ENCODE measurements at regions not wholly inside any gene's neighbourhood (a gene's known extent, or its start where the extent isn't known, plus 50 kb on each side); places are given as distances from the start of the nearest gene placed in this dataset.
"Not testable (repeated sequence)": the region's sequence is repeated elsewhere in the genome, so short reads cannot be mapped to it uniquely, and the experiment has no call there.

- H3K9me3 ChIP-seq (ENCODE audit: control insufficient read depth in 1 of 2, low read length in 2 of 2): no peaks in the 10 kb centered on the region
- no peaks in the 10 kb centered on the region for H3K27me3 ChIP-seq (ENCODE audit: control insufficient read depth in 1 of 2, insufficient read depth in 2 of 2, low read length in 2 of 2)
- H3K36me3 ChIP-seq (ENCODE audit: control insufficient read depth in 1 of 2, insufficient read depth in 2 of 2, low read length in 2 of 2): no peaks in the 10 kb centered on the region
- H3K9ac ChIP-seq (ENCODE audit: low read depth in 1 of 2, low read length in 2 of 2): no peak overlapping the region
- no peak overlapping the region for H3K4me3 ChIP-seq (ENCODE audit: low read depth in 1 of 2, low read length in 2 of 2)
- H3K4me1 ChIP-seq (ENCODE audit: control insufficient read depth in 1 of 2, insufficient read depth in 2 of 2, low read length in 2 of 2): no peaks in the 10 kb centered on the region
- H3K27ac ChIP-seq (ENCODE audit: low read depth, low read length): no peak overlapping the region
Observed at GRCh38 chr14:83638748-83639504, 1891.0 kb upstream of the FLRT2 start.

DNA sequence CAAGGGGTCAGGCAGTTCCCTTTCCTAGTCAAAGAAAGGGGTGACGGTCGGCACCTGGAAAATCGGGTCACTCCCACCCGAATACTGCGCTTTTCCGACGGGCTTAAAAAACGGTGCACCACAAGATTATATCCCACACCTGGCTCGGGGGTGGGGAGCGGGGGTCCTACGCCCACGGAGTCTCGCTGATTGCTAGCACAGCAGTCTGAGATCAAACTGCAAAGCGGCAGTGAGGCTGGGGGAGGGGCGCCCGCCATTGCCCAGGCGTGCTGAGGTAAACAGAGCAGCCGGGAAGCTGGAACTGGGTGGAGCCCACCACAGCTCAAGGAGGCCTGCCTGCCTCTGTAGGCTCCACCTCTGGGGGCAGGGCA is 1890.5 kb upstream of the FLRT2 start:
- not testable (repeated sequence) for H3K27ac ChIP-seq (ENCODE audit: low read depth, low read length); H3K4me3 ChIP-seq (ENCODE audit: low read depth in 1 of 2, low read length in 2 of 2); H3K27me3 ChIP-seq (ENCODE audit: control insufficient read depth in 1 of 2, insufficient read depth in 2 of 2, low read length in 2 of 2); H3K9ac ChIP-seq (ENCODE audit: low read depth in 1 of 2, low read length in 2 of 2); H3K36me3 ChIP-seq (ENCODE audit: control insufficient read depth in 1 of 2, insufficient read depth in 2 of 2, low read length in 2 of 2); H3K9me3 ChIP-seq (ENCODE audit: control insufficient read depth in 1 of 2, low read length in 2 of 2); H3K4me1 ChIP-seq (ENCODE audit: control insufficient read depth in 1 of 2, insufficient read depth in 2 of 2, low read length in 2 of 2)

DNA sequence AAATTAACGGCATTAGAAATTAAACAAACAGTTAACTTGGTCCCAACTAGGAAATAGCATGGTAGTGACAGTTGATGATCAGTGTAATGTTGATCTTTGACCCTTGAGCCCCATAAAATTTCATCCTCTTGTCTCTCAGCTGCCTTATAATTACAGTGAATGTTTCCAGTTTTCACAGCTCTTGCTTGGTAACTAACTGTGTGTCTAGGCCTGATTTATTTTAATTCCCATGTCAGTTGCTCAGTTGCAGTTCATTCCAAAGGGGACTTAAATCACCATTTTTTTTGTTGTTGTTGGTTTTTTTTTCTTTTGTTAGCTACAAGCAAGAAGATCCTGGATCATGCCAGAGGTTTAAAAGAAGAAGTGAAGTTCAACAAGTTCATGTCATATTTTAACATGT is 1883.7 kb upstream of the FLRT2 start:
- Histone ChIP-seq H3K36me3 (ENCODE audit: control insufficient read depth in 1 of 2, insufficient read depth in 2 of 2, low read length in 2 of 2) (no peaks in the 10 kb centered on the region), H3K27ac (ENCODE audit: low read depth, low read length) (no peak overlapping the region), H3K4me1 (ENCODE audit: control insufficient read depth in 1 of 2, insufficient read depth in 2 of 2, low read length in 2 of 2) (no peaks in the 10 kb centered on the region), H3K9ac (ENCODE audit: low read depth in 1 of 2, low read length in 2 of 2) (no peak overlapping the region), H3K4me3 (ENCODE audit: low read depth in 1 of 2, low read length in 2 of 2) (no peak overlapping the region), H3K9me3 (ENCODE audit: control insufficient read depth in 1 of 2, low read length in 2 of 2) (no peaks in the 10 kb centered on the region), H3K27me3 (ENCODE audit: control insufficient read depth in 1 of 2, insufficient read depth in 2 of 2, low read length in 2 of 2) (no peaks in the 10 kb centered on the region)

- Histone ChIP-seq H3K9ac (ENCODE audit: low read depth in 1 of 2, low read length in 2 of 2) (no peak overlapping the region), H3K36me3 (ENCODE audit: control insufficient read depth in 1 of 2, insufficient read depth in 2 of 2, low read length in 2 of 2) (no peaks in the 10 kb centered on the region), H3K9me3 (ENCODE audit: control insufficient read depth in 1 of 2, low read length in 2 of 2) (peaks cover 0 to 3% of the 10 kb centered on the region in 2 donors), H3K4me3 (ENCODE audit: low read depth in 1 of 2, low read length in 2 of 2) (no peak overlapping the region), H3K4me1 (ENCODE audit: control insufficient read depth in 1 of 2, insufficient read depth in 2 of 2, low read length in 2 of 2) (no peaks in the 10 kb centered on the region), H3K27me3 (ENCODE audit: control insufficient read depth in 1 of 2, insufficient read depth in 2 of 2, low read length in 2 of 2) (no peaks in the 10 kb centered on the region), H3K27ac (ENCODE audit: low read depth, low read length) (no peak overlapping the region)
Observed at GRCh38 chr14:83660597-83660996, 1869.3 kb upstream of the FLRT2 start.

GRCh38 chr14:83664389-83664788 is 1865.6 kb upstream of the FLRT2 start:
- Histone ChIP-seq H3K9ac (ENCODE audit: low read depth in 1 of 2, low read length in 2 of 2) (no peak overlapping the region), H3K27ac (ENCODE audit: low read depth, low read length) (no peak overlapping the region), H3K4me3 (ENCODE audit: low read depth in 1 of 2, low read length in 2 of 2) (no peak overlapping the region), H3K36me3 (ENCODE audit: control insufficient read depth in 1 of 2, insufficient read depth in 2 of 2, low read length in 2 of 2) (no peaks in the 10 kb centered on the region), H3K27me3 (ENCODE audit: control insufficient read depth in 1 of 2, insufficient read depth in 2 of 2, low read length in 2 of 2) (no peaks in the 10 kb centered on the region), H3K9me3 (ENCODE audit: control insufficient read depth in 1 of 2, low read length in 2 of 2) (peaks cover 2 to 6% of the 10 kb centered on the region in 2 donors), H3K4me1 (ENCODE audit: control insufficient read depth in 1 of 2, insufficient read depth in 2 of 2, low read length in 2 of 2) (no peaks in the 10 kb centered on the region)

GRCh38 chr14:83689265-83689664 is 1840.7 kb upstream of the FLRT2 start:
- Histone ChIP-seq H3K9me3 (ENCODE audit: control insufficient read depth in 1 of 2, low read length in 2 of 2) (peaks cover 4 to 5% of the 10 kb centered on the region in 2 donors), H3K27me3 (ENCODE audit: control insufficient read depth in 1 of 2, insufficient read depth in 2 of 2, low read length in 2 of 2) (no peaks in the 10 kb centered on the region), H3K9ac (ENCODE audit: low read depth in 1 of 2, low read length in 2 of 2) (no peak overlapping the region), H3K36me3 (ENCODE audit: control insufficient read depth in 1 of 2, insufficient read depth in 2 of 2, low read length in 2 of 2) (no peaks in the 10 kb centered on the region), H3K4me1 (ENCODE audit: control insufficient read depth in 1 of 2, insufficient read depth in 2 of 2, low read length in 2 of 2) (no peaks in the 10 kb centered on the region), H3K27ac (ENCODE audit: low read depth, low read length) (no peak overlapping the region), H3K4me3 (ENCODE audit: low read depth in 1 of 2, low read length in 2 of 2) (no peak overlapping the region)

- no peak overlapping the region for H3K27ac ChIP-seq (ENCODE audit: low read depth, low read length)
- H3K4me1 ChIP-seq (ENCODE audit: control insufficient read depth in 1 of 2, insufficient read depth in 2 of 2, low read length in 2 of 2): no peaks in the 10 kb centered on the region
- H3K4me3 ChIP-seq (ENCODE audit: low read depth in 1 of 2, low read length in 2 of 2): no peak overlapping the region
- H3K27me3 ChIP-seq (ENCODE audit: control insufficient read depth in 1 of 2, insufficient read depth in 2 of 2, low read length in 2 of 2): no peaks in the 10 kb centered on the region
- H3K9ac ChIP-seq (ENCODE audit: low read depth in 1 of 2, low read length in 2 of 2): no peak overlapping the region
- H3K36me3 ChIP-seq (ENCODE audit: control insufficient read depth in 1 of 2, insufficient read depth in 2 of 2, low read length in 2 of 2): no peaks in the 10 kb centered on the region
- peaks cover 6% of the 10 kb centered on the region in 2 donors for H3K9me3 ChIP-seq (ENCODE audit: control insufficient read depth in 1 of 2, low read length in 2 of 2)
Observed at GRCh38 chr14:83697099-83697498, 1832.8 kb upstream of the FLRT2 start.

- no peaks in the 10 kb centered on the region for H3K27me3 ChIP-seq (ENCODE audit: control insufficient read depth in 1 of 2, insufficient read depth in 2 of 2, low read length in 2 of 2)
- peaks cover 0 to 2% of the 10 kb centered on the region in 2 donors for H3K9me3 ChIP-seq (ENCODE audit: control insufficient read depth in 1 of 2, low read length in 2 of 2)
- no peaks in the 10 kb centered on the region for H3K4me1 ChIP-seq (ENCODE audit: control insufficient read depth in 1 of 2, insufficient read depth in 2 of 2, low read length in 2 of 2)
- H3K36me3 ChIP-seq (ENCODE audit: control insufficient read depth in 1 of 2, insufficient read depth in 2 of 2, low read length in 2 of 2): no peaks in the 10 kb centered on the region
- H3K9ac ChIP-seq (ENCODE audit: low read depth in 1 of 2, low read length in 2 of 2): no peak overlapping the region
- H3K4me3 ChIP-seq (ENCODE audit: low read depth in 1 of 2, low read length in 2 of 2): no peak overlapping the region
- H3K27ac ChIP-seq (ENCODE audit: low read depth, low read length): no peak overlapping the region
Observed at GRCh38 chr14:83702619-83703018, 1827.3 kb upstream of the FLRT2 start.

GRCh38 chr14:83706231-83706954 is 1823.6 kb upstream of the FLRT2 start:
- Histone ChIP-seq H3K4me3 (ENCODE audit: low read depth in 1 of 2, low read length in 2 of 2) (no peak overlapping the region), H3K36me3 (ENCODE audit: control insufficient read depth in 1 of 2, insufficient read depth in 2 of 2, low read length in 2 of 2) (no peaks in the 10 kb centered on the region), H3K9ac (ENCODE audit: low read depth in 1 of 2, low read length in 2 of 2) (no peak overlapping the region), H3K27ac (ENCODE audit: low read depth, low read length) (no peak overlapping the region), H3K4me1 (ENCODE audit: control insufficient read depth in 1 of 2, insufficient read depth in 2 of 2, low read length in 2 of 2) (no peaks in the 10 kb centered on the region), H3K9me3 (ENCODE audit: control insufficient read depth in 1 of 2, low read length in 2 of 2) (no peaks in the 10 kb centered on the region), H3K27me3 (ENCODE audit: control insufficient read depth in 1 of 2, insufficient read depth in 2 of 2, low read length in 2 of 2) (no peaks in the 10 kb centered on the region)

- Histone ChIP-seq H3K9ac (ENCODE audit: low read depth in 1 of 2, low read length in 2 of 2) (no peak overlapping the region), H3K4me3 (ENCODE audit: low read depth in 1 of 2, low read length in 2 of 2) (no peak overlapping the region), H3K36me3 (ENCODE audit: control insufficient read depth in 1 of 2, insufficient read depth in 2 of 2, low read length in 2 of 2) (no peaks in the 10 kb centered on the region), H3K4me1 (ENCODE audit: control insufficient read depth in 1 of 2, insufficient read depth in 2 of 2, low read length in 2 of 2) (no peaks in the 10 kb centered on the region), H3K27ac (ENCODE audit: low read depth, low read length) (no peak overlapping the region), H3K9me3 (ENCODE audit: control insufficient read depth in 1 of 2, low read length in 2 of 2) (no peaks in the 10 kb centered on the region), H3K27me3 (ENCODE audit: control insufficient read depth in 1 of 2, insufficient read depth in 2 of 2, low read length in 2 of 2) (no peaks in the 10 kb centered on the region)
Observed at GRCh38 chr14:83707056-83707455, 1822.9 kb upstream of the FLRT2 start.
